Liver (tissue), 8 donors: ENCODE measurements at regions not wholly inside any gene's neighbourhood (a gene's known extent, or its start where the extent isn't known, plus 50 kb on each side); places are given as distances from the start of the nearest gene placed in this dataset.

Source experiments
- DNase-seq: peaks from one replicate; pipeline ENCODE4 v3.0.0-alpha.2; 2017; ENCODE audit warnings: low spot score
- H3K27ac ChIP-seq, 2 donors: one replicate each; pipeline ENCODE4 v1.7.0; 2013; ENCODE audit warnings: inconsistent platforms in 2 of 2, low read length in 2 of 2, control low read depth in 1 of 2, low read depth in 1 of 2, mild to moderate bottlenecking in 1 of 2
- H3K27me3 ChIP-seq, 4 donors: one replicate each; pipeline versions ENCODE4 v1.6.1 to v1.7.0; 2013; ENCODE audit warnings: low read length in 3 of 4, inconsistent platforms in 1 of 4, mild to moderate bottlenecking in 1 of 4, moderate library complexity in 1 of 4; ENCODE audit not compliant: control insufficient read depth in 4 of 4, insufficient read depth in 4 of 4
- H3K36me3 ChIP-seq, 4 donors: one replicate each; pipeline versions ENCODE4 v1.6.1 to v1.7.0; 2013; ENCODE audit warnings: low read length in 3 of 4, mild to moderate bottlenecking in 3 of 4, low read depth in 1 of 4, moderate library complexity in 1 of 4; ENCODE audit not compliant: control insufficient read depth in 4 of 4, insufficient read depth in 3 of 4
- H3K4me1 ChIP-seq, 4 donors: one replicate each; pipeline versions ENCODE4 v1.6.1 to v1.7.0; 2013; ENCODE audit warnings: low read length in 3 of 4, mild to moderate bottlenecking in 3 of 4, moderate library complexity in 1 of 4; ENCODE audit not compliant: control insufficient read depth in 4 of 4, insufficient read depth in 4 of 4
- H3K4me3 ChIP-seq, 3 donors: one replicate each; pipeline versions ENCODE4 v1.6.1 to v1.7.0; 2013; ENCODE audit warnings: low read length in 3 of 3, control low read depth in 1 of 3, low read depth in 1 of 3, mild to moderate bottlenecking in 1 of 3
- H3K9ac ChIP-seq, 2 donors: one replicate each; pipeline ENCODE4 v1.7.0; 2013; ENCODE audit warnings: low read length in 2 of 2, mild to moderate bottlenecking in 2 of 2, moderate library complexity in 2 of 2, control low read depth in 1 of 2, low read depth in 1 of 2
- H3K9me3 ChIP-seq, 4 donors: one replicate each; pipeline versions ENCODE4 v1.6.1 to v1.7.0; 2013; ENCODE audit warnings: low read length in 3 of 4; ENCODE audit not compliant: control insufficient read depth in 4 of 4
- CTCF ChIP-seq: fragments of 150-350 bp; IDR thresholded peaks from 2 replicates; pipeline ENCODE4 v1.5.1; 2017; ENCODE audit warnings: improper control_type of control experiment, low read depth, low read length; ENCODE audit not compliant: missing input control
- EGR1 ChIP-seq, 2 donors: IDR thresholded peaks; 2 replicates each; pipeline ENCODE4 v1.6.1; 2016 to 2018; ENCODE audit warnings: antibody characterized with exemption in 2 of 2, low read depth in 2 of 2
- FOXA1 ChIP-seq: IDR thresholded peaks from 2 replicates; pipeline ENCODE4 v1.6.1; 2016; ENCODE audit warnings: antibody characterized with exemption
- FOXA2 ChIP-seq: IDR thresholded peaks from 2 replicates; pipeline ENCODE4 v1.6.1; 2016; ENCODE audit warnings: antibody characterized with exemption
- GABPA ChIP-seq, 2 donors: IDR thresholded peaks in 1 of 2; conservative IDR thresholded peaks in 1 of 2; 2 replicates each; pipeline ENCODE4 v1.6.1; 2016; ENCODE audit warnings: antibody characterized with exemption in 2 of 2, mild to moderate bottlenecking in 1 of 2, moderate library complexity in 1 of 2
- HNF4A ChIP-seq, 2 donors: conservative IDR thresholded peaks; 2 replicates each; pipeline ENCODE4 v1.6.1; 2016; ENCODE audit warnings: antibody characterized with exemption in 2 of 2, mild to moderate bottlenecking in 2 of 2
- HNF4G ChIP-seq: IDR thresholded peaks from 2 replicates; pipeline ENCODE4 v1.6.1; 2016; ENCODE audit warnings: antibody characterized with exemption
- JUND ChIP-seq, 2 donors: IDR thresholded peaks; 2 replicates each; pipeline ENCODE4 v1.6.1; 2016; ENCODE audit warnings: antibody characterized with exemption in 2 of 2
- NR2F2 ChIP-seq: IDR thresholded peaks from 2 replicates; pipeline ENCODE4 v1.6.1; 2016; ENCODE audit warnings: antibody characterized with exemption
- RAD21 ChIP-seq, 2 donors: IDR thresholded peaks; 2 replicates each; pipeline ENCODE4 v1.6.1; 2016; ENCODE audit warnings: antibody characterized with exemption in 2 of 2, mild to moderate bottlenecking in 2 of 2
- REST ChIP-seq: IDR thresholded peaks from 2 replicates; pipeline ENCODE4 v1.6.1; 2016; ENCODE audit warnings: antibody characterized with exemption, mild to moderate bottlenecking
- RXRA ChIP-seq, 2 donors: IDR thresholded peaks; 2 replicates each; pipeline ENCODE4 v1.6.1; 2017 to 2018; ENCODE audit warnings: antibody characterized with exemption in 2 of 2, mild to moderate bottlenecking in 1 of 2
- SP1 ChIP-seq: IDR thresholded peaks from 2 replicates; pipeline ENCODE4 v1.6.1; 2018; ENCODE audit warnings: antibody characterized with exemption, mild to moderate bottlenecking
- TAF1 ChIP-seq: conservative IDR thresholded peaks from 2 replicates; pipeline ENCODE4 v1.6.1; 2016; ENCODE audit warnings: antibody characterized with exemption, mild to moderate bottlenecking
- ZBTB33 ChIP-seq: IDR thresholded peaks from 2 replicates; pipeline ENCODE4 v1.6.1; 2016; ENCODE audit warnings: antibody characterized with exemption
- WGBS: extraction: QIAGEN DNeasy Blood & Tissue Kit; methylation state at CpG from one replicate; pipeline ENCODE4 v1.1.7; 2013; 5-methylcytosine and 5-hydroxymethylcytosine counted together
- TF ChIP-seq, protein P1 (sequence below): IDR thresholded peaks from 2 replicates; pipeline ENCODE4 v1.6.1; 2016; ENCODE audit warnings: antibody characterized with exemption
- donor health status: healthy.
- donor health status: healthy.
- donor health status: healthy.
- donor health status: healthy.
- donor health status: healthy.

DNA sequence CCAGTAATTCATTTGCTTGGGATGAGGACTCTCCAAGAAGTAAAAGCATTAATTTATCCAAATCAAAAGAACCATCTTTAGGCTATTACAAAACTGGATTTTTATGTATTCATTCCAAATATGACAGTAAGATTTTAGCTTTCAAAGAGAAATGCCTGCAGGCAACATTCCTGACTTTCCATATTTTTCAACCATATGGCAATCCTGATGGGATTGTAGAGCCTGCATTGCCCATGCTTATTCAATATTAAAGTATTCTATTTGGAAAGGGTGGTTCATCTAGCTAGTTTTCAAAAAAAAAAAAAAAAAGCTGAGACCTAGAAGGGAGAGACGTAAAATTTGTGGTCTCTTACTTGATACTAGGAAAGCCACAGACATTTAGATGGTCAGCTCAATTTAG lies 1253.7 kb downstream of the LRFN5 start:
- Histone ChIP-seq H3K9ac (no peak overlapping the region), H3K27me3 (no peaks in the 10 kb centered on the region), H3K27ac (no peak overlapping the region), H3K36me3 (no peaks in the 10 kb centered on the region), H3K4me1 (no peaks in the 10 kb centered on the region), H3K9me3 (no peaks in the 10 kb centered on the region), H3K4me3 (no peak overlapping the region)
- TF ChIP-seq HNF4A (conservative IDR thresholded peaks at IDR 0.05) = no peak
- TF ChIP-seq, protein P1, sequence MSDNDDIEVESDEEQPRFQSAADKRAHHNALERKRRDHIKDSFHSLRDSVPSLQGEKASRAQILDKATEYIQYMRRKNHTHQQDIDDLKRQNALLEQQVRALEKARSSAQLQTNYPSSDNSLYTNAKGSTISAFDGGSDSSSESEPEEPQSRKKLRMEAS = no peak
- TF ChIP-seq RAD21 (IDR thresholded peaks at IDR 0.05) = no peak
- 58% methylated on average over 1 of the region's 1 CpG for WGBS
- DNase-seq = no peak

GRCh38 chr14:42856106-42856505 lies 1249.4 kb downstream of the LRFN5 start:
- H3K4me3 ChIP-seq = no peak overlapping the region
- no peaks in the 10 kb centered on the region for H3K9me3 ChIP-seq
- DNase-seq = no peak
- no peaks in the 10 kb centered on the region for H3K36me3 ChIP-seq
- 68% methylated on average over 1 of the region's 1 CpG for WGBS
- H3K27ac ChIP-seq = no peak overlapping the region
- H3K9ac ChIP-seq = no peak overlapping the region
- H3K27me3 ChIP-seq = peaks cover 0 to 3% (median 0%) of the 10 kb centered on the region in 4 donors
- TF ChIP-seq JUND (IDR thresholded peaks at IDR 0.05) = no peak
- no peaks in the 10 kb centered on the region for H3K4me1 ChIP-seq

- 43% methylated on average over 1 of the region's 1 CpG for WGBS
- Histone ChIP-seq H3K9ac (no peak overlapping the region), H3K27ac (no peak overlapping the region), H3K36me3 (no peaks in the 10 kb centered on the region), H3K4me1 (no peaks in the 10 kb centered on the region), H3K4me3 (no peak overlapping the region), H3K27me3 (peaks cover 0 to 3% (median 0%) of the 10 kb centered on the region in 4 donors), H3K9me3 (no peaks in the 10 kb centered on the region)
- no peak for DNase-seq
- TF ChIP-seq RAD21 (IDR thresholded peaks at IDR 0.05) (no peak), JUND (IDR thresholded peaks at IDR 0.05) (no peak), FOXA1 (no peak), NR2F2 (no peak), HNF4A (conservative IDR thresholded peaks at IDR 0.05) (no peak), CTCF (no peak), EGR1 (IDR thresholded peaks at IDR 0.05; ENCODE audit: low read depth in 2 of 2) (no peak), ZBTB33 (no peak), GABPA (IDR thresholded peaks at IDR 0.05 in 1 of 2, conservative IDR thresholded peaks at IDR 0.05 in 1 of 2) (no peak), FOXA2 (no peak), RXRA (IDR thresholded peaks at IDR 0.05) (no peak), HNF4G (no peak), SP1 (no peak), REST (no peak), TAF1 (no peak)
- TF ChIP-seq, protein P1 = no peak
Measured at GRCh38 chr14:42855085-42855484, 1248.4 kb downstream of the LRFN5 start.
